ENCODE measurements at regions not wholly inside any gene's neighbourhood (a gene's known extent, or its start where the extent isn't known, plus 50 kb on each side); places are given as distances from the start of the nearest gene placed in this dataset.

DNA sequence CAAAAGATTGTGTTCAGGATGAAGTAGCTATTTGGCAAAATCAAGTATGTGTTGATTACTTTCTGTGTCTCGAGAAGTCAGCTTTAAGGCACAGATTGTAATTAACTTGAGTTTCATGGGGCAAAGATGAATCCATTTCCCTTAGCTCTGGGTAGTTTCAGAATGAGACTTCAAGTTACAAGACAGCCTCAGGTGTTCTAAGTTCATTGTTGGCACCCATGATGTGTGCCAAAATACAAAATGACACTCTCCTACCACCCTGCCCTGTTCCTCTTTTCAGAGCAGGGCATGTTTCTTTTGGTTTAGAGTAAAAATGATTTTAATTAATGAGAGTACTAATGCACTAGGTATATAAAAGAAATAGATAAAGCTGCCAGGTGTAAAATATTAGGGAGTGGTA, 797.6 kb upstream of the POT1 start:
- Histone ChIP-seq H3K4me1 (no peaks in the 10 kb centered on the region), H3K4me3 (no peak overlapping the region), H3K27me3 (no peaks in the 10 kb centered on the region), H3K36me3 (ENCODE audit: low read depth, missing control alignments) (no peaks in the 10 kb centered on the region), H3K27ac (no peak overlapping the region), H3K9me3 (no peaks in the 10 kb centered on the region)
- 81 to 85% methylated on average over 1 of the region's 1 CpG for WGBS, 2 donors
- TF ChIP-seq CTCF (IDR thresholded peaks at IDR 0.05), result no peak
- no peak for TF ChIP-seq POLR2A (IDR thresholded peaks at IDR 0.05)
- intact Hi-C loops (cut with DNase I; ENCODE audit: low total_unique reads), result no loop called here
- DNase-seq, result no peak

- Histone ChIP-seq H3K36me3 (ENCODE audit: low read depth, missing control alignments) (no peaks in the 10 kb centered on the region), H3K4me3 (no peak overlapping the region), H3K27ac (no peak overlapping the region), H3K27me3 (no peaks in the 10 kb centered on the region), H3K9me3 (no peaks in the 10 kb centered on the region), H3K4me1 (no peaks in the 10 kb centered on the region)
- WGBS, 2 donors, result 77 to 88% methylated on average over 1 of the region's 1 CpG
- TF ChIP-seq CTCF (IDR thresholded peaks at IDR 0.05) (no peak), POLR2A (IDR thresholded peaks at IDR 0.05) (no peak)
- DNase-seq, result no peak
- intact Hi-C loops (cut with DNase I; ENCODE audit: low total_unique reads), result no loop called here
Measured at GRCh38 chr7:125695626-125696025, 766.0 kb upstream of the POT1 start.

DNA sequence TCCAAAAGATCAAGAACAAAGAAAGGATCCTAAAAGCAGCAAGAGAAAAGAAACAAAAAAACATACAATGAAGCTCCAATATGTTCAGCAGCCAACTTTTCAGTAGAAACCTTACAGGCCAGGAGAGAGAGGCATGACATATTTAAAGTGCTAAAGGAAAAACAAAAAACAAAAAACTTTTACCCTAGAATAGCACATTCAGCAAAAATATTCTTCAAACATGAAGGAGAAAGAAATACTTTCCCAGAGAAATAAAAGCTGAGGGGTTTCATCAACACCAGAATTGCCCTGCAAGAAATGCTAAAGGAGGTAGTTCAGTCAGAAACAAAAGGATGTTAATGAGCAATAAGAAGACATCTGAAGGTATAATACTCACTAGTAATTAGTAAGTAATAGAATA, 753.5 kb upstream of the POT1 start:
- Histone ChIP-seq H3K4me1 (no peaks in the 10 kb centered on the region), H3K27me3 (no peaks in the 10 kb centered on the region), H3K27ac (no peak overlapping the region), H3K36me3 (ENCODE audit: low read depth, missing control alignments) (no peaks in the 10 kb centered on the region), H3K4me3 (no peak overlapping the region), H3K9me3 (no peaks in the 10 kb centered on the region)
- intact Hi-C loops (cut with DNase I; ENCODE audit: low total_unique reads), result no loop called here
- TF ChIP-seq CTCF (IDR thresholded peaks at IDR 0.05) (no peak), POLR2A (IDR thresholded peaks at IDR 0.05) (no peak)
- no peak for DNase-seq

GRCh38 chr7:125681508-125681907, 751.9 kb upstream of the POT1 start:
- H3K9me3 ChIP-seq, result no peaks in the 10 kb centered on the region
- H3K36me3 ChIP-seq (ENCODE audit: low read depth, missing control alignments), result no peaks in the 10 kb centered on the region
- no peak overlapping the region for H3K4me3 ChIP-seq
- intact Hi-C loops (cut with DNase I; ENCODE audit: low total_unique reads), result no loop called here
- no peak overlapping the region for H3K27ac ChIP-seq
- no peak for TF ChIP-seq POLR2A (IDR thresholded peaks at IDR 0.05)
- no peaks in the 10 kb centered on the region for H3K27me3 ChIP-seq
- WGBS, 2 donors, result 93 to 95% methylated on average over 2 to 3 of the region's 3 CpGs
- no peaks in the 10 kb centered on the region for H3K4me1 ChIP-seq
- no peak for DNase-seq

DNA sequence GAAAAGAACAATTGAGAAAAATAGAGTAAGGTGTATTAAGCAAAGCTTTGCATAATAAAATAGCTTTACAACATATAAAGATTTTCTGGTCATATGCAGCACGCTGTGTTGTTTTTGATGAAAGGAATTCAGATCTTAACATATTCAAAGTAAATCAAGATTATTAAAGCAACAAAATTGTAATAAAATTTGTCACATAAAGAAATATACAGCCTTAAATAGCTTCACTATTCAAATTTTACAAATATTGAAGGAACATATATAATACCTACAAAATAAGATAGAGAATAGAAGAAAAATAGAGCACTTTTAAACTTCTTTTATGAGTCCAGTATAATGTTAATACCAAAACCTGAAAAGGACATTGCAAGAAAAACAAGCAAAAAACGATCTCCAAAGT, 749.1 kb upstream of the POT1 start:
- 90 to 92% methylated on average over 2 of the region's 2 CpGs for WGBS, 2 donors
- H3K36me3 ChIP-seq (ENCODE audit: low read depth, missing control alignments), result no peaks in the 10 kb centered on the region
- H3K4me3 ChIP-seq, result no peak overlapping the region
- no peaks in the 10 kb centered on the region for H3K9me3 ChIP-seq
- no peaks in the 10 kb centered on the region for H3K4me1 ChIP-seq
- TF ChIP-seq CTCF (IDR thresholded peaks at IDR 0.05), result no peak
- no peak for TF ChIP-seq POLR2A (IDR thresholded peaks at IDR 0.05)
- intact Hi-C loops (cut with DNase I; ENCODE audit: low total_unique reads), result no loop called here
- DNase-seq, result no peak
- H3K27me3 ChIP-seq, result no peaks in the 10 kb centered on the region
- H3K27ac ChIP-seq, result no peak overlapping the region

Measured in testis (tissue), 2 donors.